A549 (cell line): ENCODE measurements at regions not wholly inside any gene's neighbourhood (a gene's known extent, or its start where the extent isn't known, plus 50 kb on each side); places are given as distances from the start of the nearest gene placed in this dataset.

Experiments used
- CTCF ChIP-seq: fragments of >200 bp; sonication (Bioruptor Twin); formaldehyde crosslinking; IDR thresholded peaks from 3 replicates; pipeline ENCODE4 v1.5.1; 2016
- KDM1A ChIP-seq: fragments of 200-600 bp; sonication (generic); IDR thresholded peaks from 2 replicates; pipeline ENCODE4 v1.6.1; 2016; ENCODE audit warnings: low read depth, mild to moderate bottlenecking
- MAX ChIP-seq: IDR thresholded peaks from 2 replicates; pipeline ENCODE4 v1.6.1; 2012
- POLR2A ChIP-seq: IDR thresholded peaks from 2 replicates; pipeline ENCODE4 v1.6.1; 2012; ENCODE audit warnings: mild to moderate bottlenecking, low read length
- SREBF2 ChIP-seq: fragments of 450-650 bp; IDR thresholded peaks from 2 replicates; pipeline ENCODE4 v1.6.1; 2014; ENCODE audit warnings: mild to moderate bottlenecking, moderate library complexity

GRCh38 chr3:65153850-65154512 lies 466.2 kb upstream of the ADAMTS9 start:
- TF ChIP-seq KDM1A (no peak), CTCF (no peak), POLR2A (no peak), MAX (no peak), SREBF2 (no peak)
